22Rv1 (cell line): ENCODE measurements at regions not wholly inside any gene's neighbourhood (a gene's known extent, or its start where the extent isn't known, plus 50 kb on each side); places are given as distances from the start of the nearest gene placed in this dataset.
"Not testable (repeated sequence)": the region's sequence is repeated elsewhere in the genome, so short reads cannot be mapped to it uniquely, and the experiment has no call there.

ENCODE experiments used
- H3K27ac ChIP-seq: fragments of 450-650 bp; 2 replicates; pipeline ENCODE4 v1.5.1; 2017
- CTCF ChIP-seq: fragments of 450-650 bp; IDR thresholded peaks from 2 replicates; pipeline ENCODE4 v1.5.1; 2017; ENCODE audit warnings: mild to moderate bottlenecking
- ZFX ChIP-seq: fragments of 450-650 bp; IDR thresholded peaks from 2 replicates; pipeline ENCODE4 v1.6.1; 2017; ENCODE audit warnings: antibody characterized with exemption, borderline replicate concordance

GRCh38 chr2:31764169-31764568 lies 183.4 kb upstream of the SRD5A2 start:
- TF ChIP-seq CTCF (no peak), ZFX (no peak)
- no peak overlapping the region for H3K27ac ChIP-seq

- no peak overlapping the region for H3K27ac ChIP-seq
- TF ChIP-seq ZFX (no peak), CTCF (no peak)
Measured at GRCh38 chr2:31762085-31762484, 181.3 kb upstream of the SRD5A2 start.

- not testable (repeated sequence) for H3K27ac ChIP-seq
Measured at GRCh38 chr2:31757351-31757750, 176.6 kb upstream of the SRD5A2 start.

GRCh38 chr2:31748746-31749145 lies 168.0 kb upstream of the SRD5A2 start:
- not testable (repeated sequence) for H3K27ac ChIP-seq

- no peak overlapping the region for H3K27ac ChIP-seq
- no peak for TF ChIP-seq CTCF
- TF ChIP-seq ZFX, result no peak
Measured at GRCh38 chr2:31748041-31748440, 167.3 kb upstream of the SRD5A2 start.

GRCh38 chr2:31739161-31739560 lies 158.4 kb upstream of the SRD5A2 start:
- TF ChIP-seq ZFX (no peak), CTCF (no peak)
- no peak overlapping the region for H3K27ac ChIP-seq

- H3K27ac ChIP-seq, result no peak overlapping the region
- TF ChIP-seq ZFX, result no peak
- TF ChIP-seq CTCF, result no peak
Measured at GRCh38 chr2:31736695-31737454, 156.1 kb upstream of the SRD5A2 start.

GRCh38 chr2:31735716-31736115 lies 155.0 kb upstream of the SRD5A2 start:
- no peak overlapping the region for H3K27ac ChIP-seq
- TF ChIP-seq ZFX (no peak), CTCF (no peak)
